Astrocyte of the cerebellum (primary cell): ENCODE measurements at regions not wholly inside any gene's neighbourhood (a gene's known extent, or its start where the extent isn't known, plus 50 kb on each side); places are given as distances from the start of the nearest gene placed in this dataset.

Experiments used
- DNase-seq: peaks from one replicate; pipeline ENCODE4 v3.0.0-alpha.2; 2011; ENCODE audit warnings: low read depth
- H3K4me3 ChIP-seq: 2 replicates; pipeline ENCODE4 v1.5.1; 2011; ENCODE audit warnings: mild to moderate bottlenecking, low read depth, low read length, moderate library complexity
- in situ Hi-C: cut with HindIII; loops from 2 replicates; pipeline ENCODE4 v1.10.0; 2017; ENCODE audit warnings: low sequenced_read_pairs
- TF ChIP-seq, protein P1 (sequence below): IDR thresholded peaks from 2 replicates; pipeline ENCODE4 v1.5.1; 2012; ENCODE audit warnings: low read length, low read depth, moderate library complexity, mild to moderate bottlenecking; ENCODE audit errors: missing control alignments

DNA sequence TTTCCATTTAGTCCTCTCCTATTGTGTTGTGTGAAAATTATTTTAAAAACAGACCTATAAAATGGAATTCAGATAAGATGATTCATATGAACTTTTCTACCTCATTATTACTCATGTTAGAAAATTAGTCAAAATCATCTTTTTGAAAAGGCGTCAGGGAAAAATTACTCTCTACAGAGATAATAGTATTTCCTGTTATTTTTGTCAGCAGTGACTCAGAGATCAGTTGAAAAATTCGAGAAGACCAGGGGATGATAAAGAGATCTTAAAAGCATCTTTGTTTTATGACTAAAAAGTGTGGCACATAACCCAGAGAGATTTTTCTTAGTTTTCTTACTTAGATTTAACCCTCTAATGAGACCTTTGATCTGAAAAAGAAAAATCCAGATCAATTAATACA lies 157.9 kb upstream of the CARD18 start:
- in situ Hi-C loops: no loop called here
- DNase-seq: no peak
- H3K4me3 ChIP-seq: no peak overlapping the region
- TF ChIP-seq, protein P1, sequence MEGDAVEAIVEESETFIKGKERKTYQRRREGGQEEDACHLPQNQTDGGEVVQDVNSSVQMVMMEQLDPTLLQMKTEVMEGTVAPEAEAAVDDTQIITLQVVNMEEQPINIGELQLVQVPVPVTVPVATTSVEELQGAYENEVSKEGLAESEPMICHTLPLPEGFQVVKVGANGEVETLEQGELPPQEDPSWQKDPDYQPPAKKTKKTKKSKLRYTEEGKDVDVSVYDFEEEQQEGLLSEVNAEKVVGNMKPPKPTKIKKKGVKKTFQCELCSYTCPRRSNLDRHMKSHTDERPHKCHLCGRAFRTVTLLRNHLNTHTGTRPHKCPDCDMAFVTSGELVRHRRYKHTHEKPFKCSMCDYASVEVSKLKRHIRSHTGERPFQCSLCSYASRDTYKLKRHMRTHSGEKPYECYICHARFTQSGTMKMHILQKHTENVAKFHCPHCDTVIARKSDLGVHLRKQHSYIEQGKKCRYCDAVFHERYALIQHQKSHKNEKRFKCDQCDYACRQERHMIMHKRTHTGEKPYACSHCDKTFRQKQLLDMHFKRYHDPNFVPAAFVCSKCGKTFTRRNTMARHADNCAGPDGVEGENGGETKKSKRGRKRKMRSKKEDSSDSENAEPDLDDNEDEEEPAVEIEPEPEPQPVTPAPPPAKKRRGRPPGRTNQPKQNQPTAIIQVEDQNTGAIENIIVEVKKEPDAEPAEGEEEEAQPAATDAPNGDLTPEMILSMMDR: no peak

DNA sequence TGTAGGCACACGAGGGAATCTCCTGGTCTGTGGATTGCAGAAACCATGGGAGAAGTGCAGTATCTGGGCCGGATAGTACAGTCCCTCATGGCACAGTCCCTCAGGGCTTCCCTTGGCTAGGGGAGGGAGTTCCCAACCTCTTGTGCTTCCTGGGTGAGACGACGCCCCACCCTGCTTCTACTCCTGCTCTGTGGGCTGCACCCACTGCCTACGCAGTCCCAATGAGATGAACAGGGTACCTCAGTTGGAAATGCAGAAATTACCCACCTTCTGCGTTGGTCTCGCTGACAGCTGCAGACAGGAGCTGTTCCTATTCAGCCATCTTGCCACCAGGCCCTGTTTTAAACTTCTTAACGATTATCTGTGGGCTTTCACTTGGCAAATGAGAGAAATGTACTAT lies 157.2 kb upstream of the CARD18 start:
- no peak for DNase-seq
- TF ChIP-seq, protein P1: no peak
- H3K4me3 ChIP-seq: no peak overlapping the region
- in situ Hi-C loops: no loop called here

DNA sequence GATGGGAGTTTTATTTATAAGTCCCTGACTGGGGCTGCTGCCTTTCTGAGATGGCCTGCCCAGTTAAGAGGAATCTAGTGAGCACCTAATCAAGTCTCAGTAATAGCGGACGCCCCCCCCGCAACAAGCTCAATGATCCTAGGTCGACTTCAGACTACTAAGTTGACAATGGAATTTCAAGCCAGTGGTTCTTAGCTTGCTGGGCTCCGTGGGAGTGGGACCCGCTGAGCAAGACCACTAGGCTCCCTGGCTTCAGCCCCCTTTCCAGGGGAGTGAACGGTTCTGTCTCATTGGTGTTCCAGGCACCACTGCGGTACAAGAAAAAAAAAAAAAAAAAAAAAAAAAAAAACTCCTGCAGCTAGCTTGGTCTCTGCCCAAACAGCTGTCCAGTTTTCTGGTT lies 156.8 kb upstream of the CARD18 start:
- no peak overlapping the region for H3K4me3 ChIP-seq
- no peak for DNase-seq
- TF ChIP-seq, protein P1: no peak
- in situ Hi-C loops: no loop called here

DNA sequence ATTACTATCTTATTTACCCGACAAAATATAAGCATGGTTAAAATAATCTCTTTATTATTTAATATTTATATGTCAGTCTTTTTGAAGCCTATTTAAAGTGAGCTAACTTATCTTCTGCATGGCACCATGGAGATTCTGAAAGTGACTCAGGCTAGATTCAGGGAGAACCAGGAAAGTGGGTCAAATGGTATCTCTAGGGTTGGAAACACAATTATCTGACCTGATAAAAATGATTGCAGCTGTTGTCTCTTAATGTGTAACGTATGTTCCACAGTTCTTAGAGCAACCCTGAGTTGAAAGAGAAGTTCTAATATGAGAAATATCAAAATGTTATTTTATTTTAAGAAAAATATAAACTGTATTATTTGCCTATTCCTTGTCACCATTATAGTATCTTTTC lies 143.1 kb upstream of the CARD18 start:
- in situ Hi-C loops: no loop called here
- no peak overlapping the region for H3K4me3 ChIP-seq
- DNase-seq: no peak
- TF ChIP-seq, protein P1: no peak

DNA sequence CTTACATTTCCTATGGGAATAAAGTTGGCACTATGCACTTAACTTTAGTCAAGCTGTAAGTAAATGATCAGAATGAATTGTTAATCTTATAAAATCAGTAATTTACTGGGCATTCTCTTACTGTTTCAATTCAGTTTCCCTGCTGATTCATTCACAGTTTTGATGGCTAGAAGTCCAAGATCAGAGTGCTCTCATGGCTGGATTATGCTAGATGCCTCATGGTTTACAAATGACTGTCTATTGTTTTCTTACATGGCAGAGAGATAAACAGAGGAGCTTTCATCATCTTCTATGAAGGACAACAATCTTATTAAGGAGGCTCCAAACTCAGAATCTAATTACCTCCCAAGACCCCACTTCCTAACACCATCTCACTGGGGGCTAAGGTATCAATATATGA lies 135.1 kb upstream of the CARD18 start:
- TF ChIP-seq, protein P1: no peak
- in situ Hi-C loops: no loop called here
- DNase-seq: no peak
- H3K4me3 ChIP-seq: no peak overlapping the region

DNA sequence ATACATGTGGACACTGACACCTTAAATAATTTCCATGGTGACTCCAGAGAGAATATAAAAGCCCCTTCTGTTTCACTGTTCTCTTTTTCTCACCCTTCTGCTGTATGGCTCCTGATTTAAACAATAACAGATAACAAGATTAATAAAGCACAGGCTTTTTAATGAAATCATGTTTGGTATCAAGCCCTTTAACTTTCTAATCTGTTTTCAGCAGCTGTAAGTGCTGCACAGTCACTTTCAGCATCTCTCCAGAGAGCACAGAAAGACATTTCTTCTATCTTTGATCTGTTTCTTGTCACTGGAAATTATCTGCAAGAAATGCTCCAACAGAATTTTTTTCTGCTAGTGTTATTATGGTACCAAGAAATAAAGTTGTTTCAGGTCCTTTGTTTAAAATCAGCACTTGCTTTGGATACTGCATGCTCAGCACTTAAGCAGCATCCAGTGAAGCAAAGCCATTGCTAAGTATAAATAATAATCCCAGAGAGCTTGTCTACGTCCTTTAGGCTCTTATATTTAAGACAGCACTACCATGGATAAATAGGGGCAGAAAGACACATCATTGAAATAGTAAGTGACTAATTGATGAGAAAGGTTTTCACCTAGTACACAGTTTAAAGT lies 134.2 kb upstream of the CARD18 start:
- TF ChIP-seq, protein P1: no peak
- in situ Hi-C loops: no loop called here
- DNase-seq: no peak
- H3K4me3 ChIP-seq: no peak overlapping the region
